ENCODE measurements at regions not wholly inside any gene's neighbourhood (a gene's known extent, or its start where the extent isn't known, plus 50 kb on each side); places are given as distances from the start of the nearest gene placed in this dataset.
"Not testable (repeated sequence)": the region's sequence is repeated elsewhere in the genome, so short reads cannot be mapped to it uniquely, and the experiment has no call there.

DNA sequence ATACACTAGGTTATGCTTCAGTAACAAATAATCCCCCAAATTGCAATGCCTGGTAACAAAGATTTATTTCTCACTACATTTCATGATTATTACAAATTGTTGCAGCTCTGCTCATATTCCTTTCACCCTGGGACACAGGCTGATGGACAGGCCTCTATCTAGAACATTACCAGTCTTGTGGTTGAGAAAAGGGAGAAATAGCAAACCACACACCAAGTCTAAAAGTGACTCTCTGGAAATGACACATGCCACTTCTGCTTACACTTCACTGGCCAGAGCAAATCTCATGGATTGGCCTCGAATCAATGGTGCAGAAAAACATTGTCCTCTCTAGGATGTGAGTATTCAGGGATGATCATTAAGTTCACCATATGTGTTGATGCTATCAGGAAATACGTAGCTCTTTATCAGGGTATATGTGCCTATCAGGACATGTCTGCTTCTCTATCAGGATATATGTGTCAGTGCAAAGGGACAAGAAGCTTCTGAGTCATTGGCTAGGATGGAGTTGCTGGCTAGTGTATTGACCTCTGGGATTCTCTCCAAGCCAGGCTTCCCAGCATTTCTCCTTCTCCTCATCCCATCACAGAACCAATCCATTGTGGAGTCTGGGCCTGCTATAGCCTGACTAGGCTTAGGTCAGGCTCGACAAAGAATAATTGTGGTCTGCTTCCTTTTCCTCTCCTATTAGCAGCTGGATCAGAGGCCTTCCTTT is 91.1 kb upstream of the CEP78 start:
- DNase-seq (ENCODE audit: extremely low spot score), result no peak
- intact Hi-C loops (cut with DNase I), result no loop called here
- WGBS, result 55% methylated on average over 3 of the region's 3 CpGs

DNA sequence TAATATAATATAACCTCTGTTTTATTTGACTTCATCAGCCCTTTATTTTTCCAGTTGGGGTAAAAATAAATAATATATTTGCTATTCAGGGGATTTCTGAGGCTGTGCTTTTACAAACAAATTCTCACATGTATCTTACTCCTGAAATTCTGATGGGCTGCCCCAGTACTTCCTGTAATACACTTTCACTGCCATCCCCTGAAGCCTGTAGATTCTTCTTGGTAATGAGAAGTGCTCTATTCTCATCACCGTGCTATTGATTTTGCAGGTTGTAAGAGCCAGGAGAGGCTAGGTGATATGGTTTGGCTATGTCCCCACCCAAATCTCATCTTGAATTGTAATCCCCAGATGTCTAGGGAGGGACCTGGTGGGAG is 91.9 kb upstream of the CEP78 start:
- Histone ChIP-seq H3K27me3 (no peaks in the 10 kb centered on the region), H3K4me1 (peaks cover 0 to 17% (median 11%) of the 10 kb centered on the region in 4 donors), H3K9me3 (peaks cover 0 to 21% (median 6%) of the 10 kb centered on the region in 4 donors), H3K4me3 (no peak overlapping the region), H3K27ac (replicated peaks in 1 of 4) (no peak overlapping the region), H3K36me3 (no peaks in the 10 kb centered on the region)
- no peak for DNase-seq (ENCODE audit: extremely low spot score)
- intact Hi-C loops (cut with DNase I), result no loop called here
- WGBS, result 100% methylated on average over 1 of the region's 1 CpG
- TF ChIP-seq, protein P1, sequence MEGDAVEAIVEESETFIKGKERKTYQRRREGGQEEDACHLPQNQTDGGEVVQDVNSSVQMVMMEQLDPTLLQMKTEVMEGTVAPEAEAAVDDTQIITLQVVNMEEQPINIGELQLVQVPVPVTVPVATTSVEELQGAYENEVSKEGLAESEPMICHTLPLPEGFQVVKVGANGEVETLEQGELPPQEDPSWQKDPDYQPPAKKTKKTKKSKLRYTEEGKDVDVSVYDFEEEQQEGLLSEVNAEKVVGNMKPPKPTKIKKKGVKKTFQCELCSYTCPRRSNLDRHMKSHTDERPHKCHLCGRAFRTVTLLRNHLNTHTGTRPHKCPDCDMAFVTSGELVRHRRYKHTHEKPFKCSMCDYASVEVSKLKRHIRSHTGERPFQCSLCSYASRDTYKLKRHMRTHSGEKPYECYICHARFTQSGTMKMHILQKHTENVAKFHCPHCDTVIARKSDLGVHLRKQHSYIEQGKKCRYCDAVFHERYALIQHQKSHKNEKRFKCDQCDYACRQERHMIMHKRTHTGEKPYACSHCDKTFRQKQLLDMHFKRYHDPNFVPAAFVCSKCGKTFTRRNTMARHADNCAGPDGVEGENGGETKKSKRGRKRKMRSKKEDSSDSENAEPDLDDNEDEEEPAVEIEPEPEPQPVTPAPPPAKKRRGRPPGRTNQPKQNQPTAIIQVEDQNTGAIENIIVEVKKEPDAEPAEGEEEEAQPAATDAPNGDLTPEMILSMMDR (IDR thresholded peaks at IDR 0.05), result no peak
- TF ChIP-seq EP300 (IDR thresholded peaks at IDR 0.05), result no peak
- no peak for TF ChIP-seq POLR2AphosphoS5 (IDR thresholded peaks at IDR 0.05)

More for the DNA sequence above, 91.1 kb upstream of the CEP78 start:
- Histone ChIP-seq H3K4me1 (peaks cover 0 to 17% (median 11%) of the 10 kb centered on the region in 4 donors), H3K9me3 (peaks cover 0 to 21% (median 6%) of the 10 kb centered on the region in 4 donors), H3K27me3 (no peaks in the 10 kb centered on the region), H3K36me3 (no peaks in the 10 kb centered on the region), H3K27ac (replicated peaks in 1 of 4) (no peak overlapping the region), H3K4me3 (no peak overlapping the region)
- TF ChIP-seq EP300 (IDR thresholded peaks at IDR 0.05), result no peak
- TF ChIP-seq, protein P1 (IDR thresholded peaks at IDR 0.05), result no peak
- TF ChIP-seq POLR2A (IDR thresholded peaks at IDR 0.05; ENCODE audit: low read depth), result no peak
- TF ChIP-seq POLR2AphosphoS5 (IDR thresholded peaks at IDR 0.05), result no peak

DNA sequence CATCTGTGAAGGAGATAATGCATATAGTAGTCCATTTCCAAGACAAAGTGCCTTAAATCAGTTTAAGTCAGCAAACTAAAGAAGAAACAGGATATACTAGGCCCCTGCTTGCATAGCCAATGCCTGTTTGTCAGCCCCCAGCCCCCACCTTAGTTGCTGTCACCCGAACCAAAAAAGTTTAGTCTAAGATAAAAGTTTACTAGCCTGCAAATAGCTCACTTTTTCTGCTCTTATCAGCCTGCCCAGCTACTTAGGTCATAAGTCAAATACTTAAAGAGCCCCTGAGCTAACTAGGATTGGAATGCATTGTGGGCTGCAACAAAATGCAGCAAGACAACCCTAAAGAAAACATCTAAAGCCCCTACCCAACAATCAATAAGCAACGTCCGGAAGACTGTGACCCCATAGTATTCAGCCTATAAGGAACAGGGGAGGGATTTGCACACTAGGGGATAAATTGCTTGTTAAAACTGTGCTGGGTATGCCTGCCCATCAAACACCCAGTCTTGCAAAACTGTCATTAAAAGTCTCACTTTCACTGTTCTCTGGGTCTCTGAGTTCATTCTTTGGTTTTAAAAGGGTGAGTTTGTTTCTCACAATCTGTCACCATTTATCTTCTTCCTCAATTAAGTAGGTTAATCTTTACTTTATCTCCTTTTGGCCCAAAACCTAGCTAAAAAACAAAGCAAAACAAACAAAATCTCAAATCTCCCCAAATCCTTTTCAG is 92.4 kb upstream of the CEP78 start:
- no peaks in the 10 kb centered on the region for H3K27me3 ChIP-seq
- 84% methylated on average over 3 of the region's 3 CpGs for WGBS
- peaks cover 0 to 21% (median 6%) of the 10 kb centered on the region in 4 donors for H3K9me3 ChIP-seq
- H3K4me1 ChIP-seq, result peaks cover 0 to 17% (median 11%) of the 10 kb centered on the region in 4 donors
- H3K27ac ChIP-seq (replicated peaks in 1 of 4), result no peak overlapping the region
- intact Hi-C loops (cut with DNase I), result no loop called here
- H3K4me3 ChIP-seq, result no peak overlapping the region
- TF ChIP-seq POLR2A (IDR thresholded peaks at IDR 0.05; ENCODE audit: low read depth) (no peak), EP300 (IDR thresholded peaks at IDR 0.05) (no peak), POLR2AphosphoS5 (IDR thresholded peaks at IDR 0.05) (no peak)
- TF ChIP-seq, protein P1 (IDR thresholded peaks at IDR 0.05), result no peak
- H3K36me3 ChIP-seq, result no peaks in the 10 kb centered on the region
- DNase-seq (ENCODE audit: extremely low spot score), result no peak

DNA sequence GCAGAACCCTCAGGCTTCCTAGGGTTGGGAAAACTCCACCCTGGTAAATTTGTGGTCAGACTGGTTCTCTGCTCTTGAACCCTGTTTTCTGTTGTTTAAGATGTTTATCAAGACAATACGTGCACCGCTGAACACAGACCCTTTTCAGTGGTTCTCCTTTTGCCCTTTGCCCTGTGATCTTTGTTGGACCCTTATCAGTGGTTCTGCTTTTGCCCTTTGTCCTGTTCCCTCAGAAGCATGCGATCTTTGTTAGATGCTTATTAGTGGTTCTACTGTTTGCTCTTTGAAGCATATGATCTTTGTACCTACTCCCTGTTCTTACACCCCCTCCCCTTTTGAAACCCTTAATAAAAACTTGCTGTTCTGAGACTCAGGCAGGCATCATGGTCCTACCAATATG is 93.6 kb upstream of the CEP78 start:
- intact Hi-C loops (cut with DNase I); H3K4me3 ChIP-seq; H3K36me3 ChIP-seq; H3K27ac ChIP-seq (replicated peaks in 1 of 4); H3K27me3 ChIP-seq; DNase-seq (ENCODE audit: extremely low spot score): not testable (repeated sequence)
- Histone ChIP-seq H3K9me3 (peaks cover 0 to 20% (median 6%) of the 10 kb centered on the region in 4 donors), H3K4me1 (peaks cover 0 to 17% (median 11%) of the 10 kb centered on the region in 4 donors)
- WGBS, result 97% methylated on average over 3 of the region's 3 CpGs

DNA sequence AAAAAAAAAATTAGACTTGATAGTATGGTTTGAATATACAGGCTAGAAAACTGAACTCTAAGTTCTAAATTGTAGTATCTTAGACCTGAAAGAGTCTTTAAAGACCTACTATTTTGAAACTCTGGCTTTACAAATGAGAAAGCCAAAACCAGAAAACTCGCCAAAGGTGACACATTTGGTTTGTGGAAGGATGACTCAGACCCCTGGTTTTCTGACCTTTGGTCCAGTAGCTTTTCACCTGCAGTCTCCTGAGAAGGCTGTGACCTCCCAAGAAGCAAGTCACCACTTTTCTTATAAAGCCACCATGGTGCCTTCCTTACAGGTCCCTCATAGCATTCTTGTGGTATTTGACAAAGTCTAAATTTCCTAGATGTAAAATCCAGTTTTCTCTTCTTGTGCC is 102.1 kb upstream of the CEP78 start:
- H3K27ac ChIP-seq (replicated peaks in 1 of 4), result no peak overlapping the region
- H3K4me1 ChIP-seq, result peaks cover 0 to 13% (median 4%) of the 10 kb centered on the region in 4 donors
- no peaks in the 10 kb centered on the region for H3K9me3 ChIP-seq
- no peaks in the 10 kb centered on the region for H3K27me3 ChIP-seq
- no peaks in the 10 kb centered on the region for H3K36me3 ChIP-seq
- TF ChIP-seq POLR2AphosphoS5 (IDR thresholded peaks at IDR 0.05), result no peak
- TF ChIP-seq, protein P1 (IDR thresholded peaks at IDR 0.05), result no peak
- TF ChIP-seq POLR2A (IDR thresholded peaks at IDR 0.05; ENCODE audit: low read depth), result no peak
- TF ChIP-seq EP300 (IDR thresholded peaks at IDR 0.05), result no peak
- H3K4me3 ChIP-seq, result no peak overlapping the region
- intact Hi-C loops (cut with DNase I), result no loop called here
- DNase-seq (ENCODE audit: extremely low spot score), result no peak
- WGBS, result 83% methylated on average over 1 of the region's 1 CpG
